T-helper 9 cell (primary cell): ENCODE measurements at regions not wholly inside any gene's neighbourhood (a gene's known extent, or its start where the extent isn't known, plus 50 kb on each side); places are given as distances from the start of the nearest gene placed in this dataset.

ENCODE experiments used
- DNase-seq: peaks from one replicate; pipeline ENCODE4 v3.0.0-alpha.2; 2020

GRCh38 chr6:105753207-105753606, 332.9 kb upstream of the PRDM1 start:
- DNase-seq, result no peak

DNA sequence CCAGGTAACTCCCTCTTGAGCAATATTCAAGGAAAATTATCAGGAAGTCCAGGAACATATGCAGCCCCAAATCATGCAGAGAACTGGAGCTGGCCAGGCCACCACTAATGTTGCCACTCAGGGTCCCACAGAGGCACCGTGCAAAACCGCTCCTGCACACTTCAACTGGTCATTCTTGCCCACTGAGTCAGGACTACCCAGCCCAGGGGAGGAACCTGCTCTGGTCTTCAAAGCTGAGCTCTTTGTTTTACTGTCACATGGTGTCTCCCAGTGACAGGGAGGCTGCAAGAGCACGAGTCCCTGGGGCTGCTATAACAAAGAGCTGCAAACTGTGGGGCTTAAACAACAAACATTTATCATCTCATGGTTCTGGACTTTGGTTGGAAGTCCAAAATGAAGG, 336.0 kb upstream of the PRDM1 start:
- no peak for DNase-seq

DNA sequence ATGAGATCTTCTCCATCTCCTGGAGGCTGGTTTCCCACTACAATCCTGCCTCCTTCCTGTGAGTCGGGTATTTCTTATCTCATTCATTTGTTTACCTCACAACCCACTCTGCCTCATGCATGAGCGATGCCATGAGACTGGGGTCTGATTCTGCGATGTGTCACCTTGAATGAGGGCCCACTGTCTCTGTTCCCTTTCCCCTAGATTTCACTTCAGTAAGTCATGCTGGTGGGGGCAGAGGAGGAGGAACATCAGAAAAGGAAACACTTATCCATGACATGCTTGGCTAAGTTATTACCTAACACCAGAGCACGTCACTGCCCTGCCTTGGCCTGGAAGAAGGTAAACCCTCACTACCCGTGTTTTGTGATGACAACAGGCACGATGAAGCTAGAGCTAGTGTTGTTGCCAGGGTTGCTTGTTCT, 337.4 kb upstream of the PRDM1 start:
- no peak for DNase-seq

DNA sequence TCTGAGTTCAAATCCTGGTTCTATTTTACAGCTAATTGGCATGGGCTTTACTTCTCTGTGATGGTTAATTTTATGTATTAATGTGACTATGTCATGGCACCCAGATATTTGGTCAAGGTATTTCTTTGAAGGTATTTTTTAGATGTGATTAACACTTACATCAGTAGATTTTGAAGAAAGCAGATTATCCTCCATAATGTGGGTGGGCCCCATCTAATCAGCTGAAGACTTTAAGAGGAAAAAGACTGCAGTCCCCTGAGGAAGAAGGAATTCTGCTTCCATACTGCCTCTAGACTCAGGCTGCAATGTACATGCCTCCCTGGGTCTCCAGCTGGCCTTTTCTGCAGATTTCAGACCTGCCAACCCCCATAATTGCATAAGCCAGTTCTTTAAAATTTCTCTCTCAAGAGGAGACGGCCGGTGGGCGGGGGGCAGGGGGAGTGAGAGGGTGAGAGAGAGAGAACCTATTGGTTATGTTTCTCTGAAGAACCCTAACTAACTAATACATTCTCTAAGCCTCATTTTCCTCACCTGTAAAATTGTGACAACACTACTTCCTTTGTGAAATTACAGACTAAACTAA, 338.2 kb upstream of the PRDM1 start:
- DNase-seq, result no peak

GRCh38 chr6:105746509-105746908, 339.6 kb upstream of the PRDM1 start:
- no peak for DNase-seq

- DNase-seq, result no peak
These were observed 340.0 kb upstream of the PRDM1 start for GRCh38 chr6:105746130-105746505.

- DNase-seq, result no peak
These were observed 340.5 kb upstream of the PRDM1 start for GRCh38 chr6:105745464-105746129.

GRCh38 chr6:105744815-105745214, 341.3 kb upstream of the PRDM1 start:
- DNase-seq, result no peak

DNA sequence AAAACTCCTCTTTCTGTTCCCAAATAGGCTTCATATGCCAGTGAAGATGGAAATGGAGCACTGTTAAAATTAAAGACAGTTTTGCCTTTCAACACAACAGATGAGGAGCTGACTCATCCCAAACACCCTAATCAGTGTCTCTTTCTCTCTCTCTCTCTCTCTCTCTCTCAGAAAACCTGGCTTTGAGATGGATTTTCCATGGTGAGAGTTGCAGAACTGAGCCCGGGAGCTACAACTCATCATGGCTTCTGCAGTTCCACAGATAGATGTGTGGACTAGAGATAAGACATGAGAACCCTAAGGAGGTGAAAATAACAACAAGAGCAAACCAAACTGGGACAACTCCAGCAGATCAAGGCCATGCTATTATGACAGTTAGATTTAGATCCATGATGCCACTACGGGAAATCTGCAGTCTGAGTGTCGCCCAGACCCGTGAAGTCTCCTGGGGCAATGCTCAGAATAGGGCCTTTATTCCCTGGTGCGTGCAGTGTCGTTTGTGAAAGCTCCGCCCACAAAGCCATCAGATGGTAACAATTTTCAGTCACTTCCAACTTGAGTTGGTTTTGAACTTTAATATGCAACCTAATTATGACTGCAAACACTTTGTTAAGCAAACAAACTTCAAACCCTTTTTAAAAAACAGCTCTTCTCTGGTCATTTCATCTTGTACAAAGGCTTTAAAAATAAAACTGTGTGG, 338.2 kb upstream of the PREP start:
- DNase-seq, result no peak

- no peak for DNase-seq
These were observed 336.9 kb upstream of the PREP start for GRCh38 chr6:105739764-105740163.

- no peak for DNase-seq
These were observed 330.8 kb upstream of the PREP start for GRCh38 chr6:105733556-105734162.

DNA sequence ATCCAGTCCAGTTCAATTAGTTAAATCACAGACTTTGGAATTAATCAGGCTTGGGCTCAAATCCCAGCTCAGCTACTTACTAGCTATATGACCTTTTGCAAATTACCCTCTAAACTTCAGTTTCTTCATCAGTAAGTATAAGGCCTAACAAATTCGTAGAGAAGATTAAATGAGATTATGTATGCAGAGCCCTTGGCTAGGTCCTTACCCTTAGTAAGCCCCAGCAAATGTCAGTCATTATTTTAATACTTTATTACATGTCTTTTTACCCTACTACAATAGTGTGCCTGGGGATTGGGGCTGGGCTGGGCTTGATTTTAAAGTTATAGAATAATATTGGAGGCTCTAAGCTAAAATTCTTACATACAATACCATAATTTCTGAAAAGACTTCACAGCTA, 326.1 kb upstream of the PREP start:
- DNase-seq, result no peak

DNA sequence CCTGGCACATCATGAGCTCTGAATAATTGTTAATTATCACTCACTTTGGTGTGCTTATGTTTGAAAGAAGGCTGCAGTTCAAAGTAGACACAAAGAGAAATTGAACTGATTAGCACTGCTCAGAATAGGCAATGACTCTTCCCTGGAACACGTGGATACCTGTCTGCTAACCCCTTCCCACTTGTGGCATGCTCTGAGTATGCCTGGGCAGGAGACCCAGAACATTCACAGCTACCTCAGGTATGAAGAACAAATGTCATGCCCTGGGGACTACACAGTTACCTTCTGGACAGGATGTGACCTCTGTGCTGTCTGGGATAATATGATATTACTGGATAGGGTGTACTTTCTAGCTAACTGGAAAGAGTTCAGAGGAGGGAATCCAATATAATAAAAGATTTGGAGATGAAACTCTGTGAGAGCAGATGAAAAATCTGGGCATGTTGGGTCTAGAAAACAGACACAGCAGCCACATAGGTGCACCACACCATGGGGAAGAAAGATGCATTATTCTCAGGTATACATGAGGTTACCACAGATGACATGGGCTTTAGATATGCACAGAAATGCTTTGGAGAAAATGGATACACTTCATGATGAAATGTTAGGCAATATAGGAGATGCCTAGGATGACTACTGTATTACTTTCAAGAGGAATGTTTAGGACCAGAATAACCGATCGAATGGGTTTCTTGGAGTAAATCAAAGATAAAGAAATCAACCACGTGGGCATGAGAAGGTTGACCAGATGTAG, 324.2 kb upstream of the PREP start:
- no peak for DNase-seq

GRCh38 chr6:105714846-105715245, 312.0 kb upstream of the PREP start:
- no peak for DNase-seq

DNA sequence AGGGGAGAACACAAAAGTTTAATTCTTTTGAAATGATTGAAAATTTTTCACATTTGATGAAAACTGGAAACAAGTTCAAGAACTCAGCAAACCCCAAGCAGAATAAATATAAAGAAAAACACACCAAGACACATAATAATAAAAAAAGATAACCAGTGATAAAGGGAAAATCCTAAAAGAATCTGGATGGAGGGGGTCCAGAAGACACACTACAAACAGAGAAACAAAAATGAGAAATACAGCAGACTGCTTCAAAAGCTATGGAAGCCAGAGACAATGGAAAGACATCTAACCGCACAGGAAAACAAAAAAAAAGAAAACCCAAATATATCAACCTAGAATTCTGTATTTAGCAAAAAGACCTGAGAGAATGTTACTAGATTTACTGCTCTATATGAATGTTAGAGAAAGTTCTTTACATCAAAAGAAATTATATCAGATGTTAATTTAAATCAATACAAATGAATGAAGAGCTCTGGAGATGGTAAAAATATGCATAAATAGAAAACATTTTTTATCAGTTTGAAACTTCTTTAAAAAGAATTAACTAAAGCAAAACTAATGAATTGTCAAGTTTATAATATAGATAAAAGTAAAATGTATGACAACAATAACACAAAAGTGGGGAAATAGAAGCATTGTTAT, 310.7 kb upstream of the PREP start:
- DNase-seq, result no peak

DNA sequence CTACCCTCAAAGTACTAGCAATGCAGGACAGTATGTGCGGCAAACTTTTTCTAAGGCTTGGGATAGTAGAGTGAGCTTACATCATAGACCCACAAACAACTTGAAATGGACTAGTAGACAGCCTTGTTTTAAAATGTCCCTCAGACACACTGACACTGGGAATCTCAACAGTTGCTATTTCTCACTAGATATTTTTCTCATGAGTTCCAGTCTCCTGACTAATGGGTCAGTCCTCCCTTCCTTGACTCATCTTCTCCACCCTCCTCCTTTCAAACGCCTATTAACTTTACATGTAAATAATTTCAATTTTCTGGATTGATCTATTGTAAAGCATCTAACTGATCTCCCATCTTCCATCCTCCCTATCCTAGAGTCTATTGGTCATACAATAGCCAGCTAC, 308.3 kb upstream of the PREP start:
- no peak for DNase-seq

DNA sequence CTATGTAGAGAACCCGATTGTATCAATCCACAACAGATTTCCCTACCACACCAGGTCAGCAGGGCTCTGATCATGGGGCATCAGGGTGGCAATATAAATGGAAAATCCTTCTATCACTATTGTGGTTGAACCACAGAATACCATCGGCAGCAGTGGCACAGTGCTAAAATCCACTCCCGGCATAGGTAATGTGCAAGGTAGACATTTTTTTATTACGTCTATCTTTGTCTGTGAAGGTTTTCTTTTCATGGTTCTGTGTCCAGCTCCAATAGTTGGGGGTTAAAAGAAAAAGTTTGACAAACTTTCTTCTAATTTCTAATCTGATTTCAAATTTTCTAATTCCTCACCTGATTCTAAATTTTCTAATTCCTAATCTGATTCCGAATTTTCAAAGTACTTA, 302.7 kb upstream of the PREP start:
- DNase-seq, result no peak

- DNase-seq, result no peak
These were observed 292.6 kb upstream of the PREP start for GRCh38 chr6:105695461-105695860.

GRCh38 chr6:105692613-105693215, 289.8 kb upstream of the PREP start:
- no peak for DNase-seq

DNA sequence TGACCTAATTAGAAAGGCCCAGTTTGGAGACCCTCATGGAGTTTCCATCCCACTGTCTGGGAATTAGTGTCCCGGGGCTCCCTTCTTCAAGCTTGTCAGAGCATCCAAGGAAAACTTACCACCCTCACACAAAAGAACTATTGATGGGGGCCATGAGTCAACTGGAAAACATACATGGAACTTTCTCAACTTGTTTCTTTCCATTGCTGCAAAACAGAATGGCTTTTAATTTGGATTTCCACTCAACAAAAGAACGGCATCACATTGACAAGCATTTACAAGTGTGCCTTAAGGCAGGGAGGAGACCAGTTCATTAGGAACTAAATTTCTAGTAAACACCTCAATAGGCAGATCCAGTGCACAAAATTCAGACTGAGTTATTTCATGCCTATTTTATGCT, 289.1 kb upstream of the PREP start:
- DNase-seq, result no peak

- DNase-seq, result no peak
These were observed 288.2 kb upstream of the PREP start for GRCh38 chr6:105691081-105691480.

- DNase-seq, result no peak
These were observed 285.7 kb upstream of the PREP start for GRCh38 chr6:105688573-105688972.
